ENCODE measurements at regions not wholly inside any gene's neighbourhood (a gene's known extent, or its start where the extent isn't known, plus 50 kb on each side); places are given as distances from the start of the nearest gene placed in this dataset.

GRCh38 chr1:229887043-229887822, 179.8 kb upstream of the GALNT2 start:
- Histone ChIP-seq H3K4me3 (ENCODE audit: low read length) (no peak overlapping the region), H3K4me2 (ENCODE audit: low read length) (0 out of 2 replicates have a peak overlapping the region, but pooled peaks have one; percentile 4)

GRCh38 chr1:229888157-229888556, 178.9 kb upstream of the GALNT2 start:
- no peak overlapping the region for H3K9ac ChIP-seq (ENCODE audit: low read length)
- peaks cover 25% of the 10 kb centered on the region for H3K27me3 ChIP-seq (ENCODE audit: low read length)
- CTCF ChIA-PET = no interaction called here
- DNase-seq = no peak
- H3F3A ChIP-seq (ENCODE audit: low read length, unreplicated experiment) = no peaks in the 10 kb centered on the region
- H4K20me1 ChIP-seq (ENCODE audit: low read length) = no peaks in the 10 kb centered on the region
- no peaks in the 10 kb centered on the region for H3K36me3 ChIP-seq (ENCODE audit: low read depth, low read length)
- H3K9me2 ChIP-seq (replicated peaks; ENCODE audit: low read length) = no peaks in the 10 kb centered on the region
- peaks cover 27% of the 10 kb centered on the region for H3K4me1 ChIP-seq (ENCODE audit: insufficient read depth, low read length)
- TF ChIP-seq EZH2phosphoT487 (IDR thresholded peaks at IDR 0.05; ENCODE audit: borderline replicate concordance, low read length) (no peak), CTCF (conservative IDR thresholded peaks at IDR 0.05; ENCODE audit: low read depth, low read length) (no peak), EZH2 (IDR thresholded peaks at IDR 0.05; ENCODE audit: low read length, unreplicated experiment) (no peak)
- 0 out of 2 replicates have a peak overlapping the region, but pooled peaks have one; percentile 4 for H3K4me2 ChIP-seq (ENCODE audit: low read length)
- POLR2A ChIA-PET (ENCODE audit: unreplicated experiment) = no interaction called here
- BruUV-seq (replicated peaks) = no TSS peak
- H3K79me2 ChIP-seq (ENCODE audit: low read length) = no peaks in the 10 kb centered on the region
- ATAC-seq = no peak
- no peaks in the 10 kb centered on the region for H3K9me3 ChIP-seq (ENCODE audit: low read length)
- no peak overlapping the region for H3K4me3 ChIP-seq (ENCODE audit: low read length)
- intact Hi-C loops (cut with micrococcal nuclease) = no loop called here
- peak overlapping the region; percentile 20 for H3K27ac ChIP-seq (ENCODE audit: low read length)
- no peak overlapping the region for H2AFZ ChIP-seq (ENCODE audit: low read length)

More at GRCh38 chr1:229887043-229887822, 179.8 kb upstream of the GALNT2 start:
- Histone ChIP-seq H3K27ac (ENCODE audit: low read length) (peak overlapping the region; percentile 20), H3K36me3 (ENCODE audit: low read depth, low read length) (no peaks in the 10 kb centered on the region), H3K79me2 (ENCODE audit: low read length) (no peaks in the 10 kb centered on the region), H3F3A (ENCODE audit: low read length, unreplicated experiment) (no peaks in the 10 kb centered on the region), H4K20me1 (ENCODE audit: low read length) (no peaks in the 10 kb centered on the region), H2AFZ (ENCODE audit: low read length) (no peak overlapping the region), H3K9ac (ENCODE audit: low read length) (no peak overlapping the region), H3K9me3 (ENCODE audit: low read length) (no peaks in the 10 kb centered on the region), H3K9me2 (replicated peaks; ENCODE audit: low read length) (no peaks in the 10 kb centered on the region), H3K27me3 (ENCODE audit: low read length) (peaks cover 34% of the 10 kb centered on the region), H3K4me1 (ENCODE audit: insufficient read depth, low read length) (peaks cover 22% of the 10 kb centered on the region)
- ATAC-seq (peak; percentile 79), DNase-seq (peak; percentile 96)
- ChIA-PET CTCF (no interaction called here), POLR2A (ENCODE audit: unreplicated experiment) (no interaction called here)
- BruUV-seq (replicated peaks) = no TSS peak
- no peak for TF ChIP-seq EZH2 (IDR thresholded peaks at IDR 0.05; ENCODE audit: low read length, unreplicated experiment)
- TF ChIP-seq EZH2phosphoT487 (IDR thresholded peaks at IDR 0.05; ENCODE audit: borderline replicate concordance, low read length) = no peak
- TF ChIP-seq CTCF (conservative IDR thresholded peaks at IDR 0.05; ENCODE audit: low read depth, low read length) = no peak
- intact Hi-C loops (cut with micrococcal nuclease) = no loop called here

GRCh38 chr1:229888561-229889001, 178.5 kb upstream of the GALNT2 start:
- H3K27me3 ChIP-seq (ENCODE audit: low read length) = peaks cover 20% of the 10 kb centered on the region
- ATAC-seq (no peak), DNase-seq (no peak)
- no peaks in the 10 kb centered on the region for H4K20me1 ChIP-seq (ENCODE audit: low read length)
- H3K4me1 ChIP-seq (ENCODE audit: insufficient read depth, low read length) = peaks cover 31% of the 10 kb centered on the region
- H3F3A ChIP-seq (ENCODE audit: low read length, unreplicated experiment) = no peaks in the 10 kb centered on the region
- H3K4me2 ChIP-seq (ENCODE audit: low read length) = no peak overlapping the region
- no peak overlapping the region for H3K9ac ChIP-seq (ENCODE audit: low read length)
- H3K9me2 ChIP-seq (replicated peaks; ENCODE audit: low read length) = no peaks in the 10 kb centered on the region
- BruUV-seq (replicated peaks) = no TSS peak
- H3K27ac ChIP-seq (ENCODE audit: low read length) = no peak overlapping the region
- TF ChIP-seq CTCF (conservative IDR thresholded peaks at IDR 0.05; ENCODE audit: low read depth, low read length) (no peak), EZH2 (IDR thresholded peaks at IDR 0.05; ENCODE audit: low read length, unreplicated experiment) (no peak), EZH2phosphoT487 (IDR thresholded peaks at IDR 0.05; ENCODE audit: borderline replicate concordance, low read length) (no peak)
- intact Hi-C loops (cut with micrococcal nuclease) = no loop called here
- H3K4me3 ChIP-seq (ENCODE audit: low read length) = no peak overlapping the region
- H2AFZ ChIP-seq (ENCODE audit: low read length) = no peak overlapping the region
- H3K36me3 ChIP-seq (ENCODE audit: low read depth, low read length) = no peaks in the 10 kb centered on the region
- no peaks in the 10 kb centered on the region for H3K79me2 ChIP-seq (ENCODE audit: low read length)
- H3K9me3 ChIP-seq (ENCODE audit: low read length) = no peaks in the 10 kb centered on the region
- CTCF ChIA-PET = no interaction called here
- POLR2A ChIA-PET (ENCODE audit: unreplicated experiment) = no interaction called here
